IMR-90 (cell line): ENCODE measurements at regions not wholly inside any gene's neighbourhood (a gene's known extent, or its start where the extent isn't known, plus 50 kb on each side); places are given as distances from the start of the nearest gene placed in this dataset.

Experiments used
- ATAC-seq: fragments of 200-7000 bp; cut with Tn5 transposase; 2 replicates; pipeline ENCODE4 v1.9.1; 2020; ENCODE audit warnings: low read depth, mild to moderate bottlenecking, moderate library complexity
- BruUV-seq: library from RNA; stranded (reverse); fragments of 400-500 nt; replicated peaks from 2 replicates; lab custom pipeline; 2021; lab: Mats Ljungman, UMichigan
- CTCF ChIA-PET: fragments of 300-600 bp; formaldehyde crosslinking; extraction: SDS; loops from one replicate; lab custom pipeline; 2021; ENCODE audit warnings: antibody characterized with exemption; lab: Yijun Ruan, JAX
- POLR2A ChIA-PET: fragments of 300-600 bp; sonication (Branson Sonifier 250); formaldehyde crosslinking; loops from one replicate; lab custom pipeline; 2022; ENCODE audit warnings: antibody characterized with exemption; ENCODE audit not compliant: unreplicated experiment; lab: Charles Lee
- DNase-seq: peaks from one replicate; pipeline ENCODE4 v3.0.0; 2013
- H2AFZ ChIP-seq: replicated peaks from 2 replicates; pipeline ENCODE3; 2013; ENCODE audit warnings: low read length, mild to moderate bottlenecking; ENCODE audit not compliant: poor library complexity
- H2AK5ac ChIP-seq: 2 replicates; pipeline ENCODE4 v1.6.1; 2013; ENCODE audit warnings: low read depth, low read length, inconsistent platforms
- H2AK9ac ChIP-seq: replicated peaks from 2 replicates; pipeline ENCODE3; 2013; ENCODE audit warnings: mild to moderate bottlenecking, low read depth, low read length, moderate library complexity; ENCODE audit not compliant: poor library complexity
- H2BK120ac ChIP-seq: 2 replicates; pipeline ENCODE4 v1.6.1; 2013; ENCODE audit warnings: low read depth, low read length, inconsistent platforms
- H2BK15ac ChIP-seq: 3 replicates; pipeline ENCODE4 v1.6.1; 2013; ENCODE audit warnings: low read depth, low read length, inconsistent platforms
- H2BK20ac ChIP-seq: 2 replicates; pipeline ENCODE4 v1.6.1; 2013; ENCODE audit warnings: low read depth, mild to moderate bottlenecking, inconsistent platforms, low read length, moderate library complexity
- H2BK5ac ChIP-seq: 2 replicates; pipeline ENCODE4 v1.6.1; 2013; ENCODE audit warnings: mild to moderate bottlenecking, low read depth, low read length, inconsistent platforms; ENCODE audit not compliant: poor library complexity, severe bottlenecking
- H3K14ac ChIP-seq: replicated peaks from 2 replicates; pipeline ENCODE4 v1.6.1; 2013; ENCODE audit warnings: low read depth, low read length, inconsistent platforms
- H3K18ac ChIP-seq: 2 replicates; pipeline ENCODE4 v1.6.1; 2013; ENCODE audit warnings: low read depth, low read length, control low read depth
- H3K23ac ChIP-seq: 2 replicates; pipeline ENCODE4 v1.6.1; 2013; ENCODE audit warnings: low read depth, low read length, inconsistent platforms
- H3K27ac ChIP-seq: 2 replicates; pipeline ENCODE4 v1.5.1; 2013; ENCODE audit warnings: mild to moderate bottlenecking, control low read depth, low read length; ENCODE audit not compliant: insufficient read depth
- H3K27me3 ChIP-seq: 2 replicates; pipeline ENCODE4 v1.6.1; 2013; ENCODE audit warnings: low read length; ENCODE audit not compliant: control insufficient read depth, insufficient read depth
- H3K36me3 ChIP-seq: 2 replicates; pipeline ENCODE4 v1.6.1; 2013; ENCODE audit warnings: low read length, mixed read lengths; ENCODE audit not compliant: control insufficient read depth, insufficient read depth
- H3K4ac ChIP-seq: 2 replicates; pipeline ENCODE4 v1.6.1; 2013; ENCODE audit warnings: low read depth, low read length, inconsistent platforms
- H3K4me1 ChIP-seq: 2 replicates; pipeline ENCODE4 v1.6.1; 2013; ENCODE audit warnings: low read length, mixed read lengths; ENCODE audit not compliant: control insufficient read depth, insufficient read depth
- H3K4me2 ChIP-seq: 2 replicates; pipeline ENCODE4 v1.6.1; 2013; ENCODE audit warnings: low read depth, mild to moderate bottlenecking, control low read depth, low read length, moderate library complexity
- H3K4me3 ChIP-seq: 2 replicates; pipeline ENCODE4 v1.5.1; 2013; ENCODE audit warnings: low read depth, mild to moderate bottlenecking, control low read depth, low read length, moderate library complexity; ENCODE audit not compliant: insufficient read depth
- H3K56ac ChIP-seq: 2 replicates; pipeline ENCODE4 v1.6.1; 2013; ENCODE audit warnings: low read length, inconsistent platforms; ENCODE audit not compliant: insufficient read depth; ENCODE audit errors: extremely low read depth
- H3K79me1 ChIP-seq, 2 experiments: 2 replicates each; pipeline ENCODE4 v1.6.1; 2013; ENCODE audit warnings: low read length in 2 of 2, inconsistent platforms in 1 of 2, low read depth in 1 of 2
- H3K9ac ChIP-seq: 2 replicates; pipeline ENCODE4 v1.6.1; 2013; ENCODE audit warnings: low read depth, low read length, control low read depth
- H3K9me1 ChIP-seq: 2 replicates; pipeline ENCODE4 v1.6.1; 2013; ENCODE audit warnings: low read length, inconsistent platforms; ENCODE audit not compliant: insufficient read depth
- H3K9me3 ChIP-seq: 2 replicates; pipeline ENCODE4 v1.6.1; 2013; ENCODE audit warnings: low read length; ENCODE audit not compliant: control insufficient read depth, insufficient read depth
- H4K20me1 ChIP-seq: 2 replicates; pipeline ENCODE4 v1.6.1; 2013; ENCODE audit warnings: low read length, inconsistent platforms; ENCODE audit not compliant: insufficient read depth
- H4K5ac ChIP-seq: 2 replicates; pipeline ENCODE4 v1.6.1; 2013; ENCODE audit warnings: mild to moderate bottlenecking, low read depth, low read length, control low read depth
- H4K8ac ChIP-seq, 2 experiments: 2 replicates each; pipeline ENCODE4 v1.6.1; 2013; ENCODE audit warnings: low read depth in 2 of 2, low read length in 2 of 2, control low read depth in 1 of 2, inconsistent platforms in 1 of 2
- H4K91ac ChIP-seq: 2 replicates; pipeline ENCODE4 v1.6.1; 2013; ENCODE audit warnings: low read depth, low read length, inconsistent platforms; ENCODE audit not compliant: insufficient read depth
- ELK1 ChIP-seq: fragments of 150-350 bp; IDR thresholded peaks from 2 replicates; pipeline ENCODE4 v1.6.1; 2016; ENCODE audit warnings: low read depth, mild to moderate bottlenecking, low read length, moderate library complexity, borderline replicate concordance
- WGBS, 2 experiments: methylation state at CpG; one replicate each; pipeline versions ENCODE4 v1.1.5 to v1.1.7; 2013; ENCODE audit warnings: missing lambda C conversion rate in 2 of 2; ENCODE audit not compliant: insufficient read length in 1 of 2; ENCODE audit errors: extremely low coverage in 2 of 2; 5-methylcytosine and 5-hydroxymethylcytosine counted together
- dilution Hi-C: fragments of 300-500 bp; cut with HindIII; formaldehyde crosslinking; loops from one replicate; pipeline ENCODE4 v1.14.3; 2018; ENCODE audit warnings: low sequenced_read_pairs; ENCODE audit not compliant: unreplicated experiment
- in situ Hi-C: fragments of 300-500 bp; cut with MboI; formaldehyde crosslinking; loops from 3 replicates; pipeline ENCODE4 v1.14.3; 2019; ENCODE audit warnings: low sequenced_read_pairs, inconsistent platforms, mixed read lengths
- intact Hi-C: fragments of 100-400 bp; cut with micrococcal nuclease; formaldehyde crosslinking; loops from 2 replicates; pipeline ENCODE4 v1.10.0; 2022

- H3K36me3 ChIP-seq: no peaks in the 10 kb centered on the region
- no peak overlapping the region for H4K5ac ChIP-seq
- H2BK5ac ChIP-seq: no peak overlapping the region
- no peak overlapping the region for H3K27ac ChIP-seq
- in situ Hi-C loops (no loop called here), intact Hi-C loops (no loop called here), dilution Hi-C loops (no loop called here)
- no peak overlapping the region for H3K23ac ChIP-seq
- no peaks in the 10 kb centered on the region for H3K27me3 ChIP-seq
- H3K4me3 ChIP-seq: no peak overlapping the region
- no peak overlapping the region for H3K56ac ChIP-seq
- peaks cover 12% of the 10 kb centered on the region for H3K4me1 ChIP-seq
- peaks cover 5% of the 10 kb centered on the region; the same call in 1 of the 2 replicates for H3K9me3 ChIP-seq
- no peak overlapping the region for H2AK5ac ChIP-seq
- no peak overlapping the region for H2BK15ac ChIP-seq
- H3K9ac ChIP-seq: no peak overlapping the region
- POLR2A ChIA-PET: no interaction called here
- H4K8ac ChIP-seq: no peak overlapping the region
- no peak overlapping the region for H2BK20ac ChIP-seq
- DNase-seq (no peak), ATAC-seq (no peak)
- peaks cover 7% of the 10 kb centered on the region; the same call in 1 of the 2 replicates for H3K9me1 ChIP-seq
- no peak overlapping the region for H3K18ac ChIP-seq
- H3K14ac ChIP-seq: no peak overlapping the region
- no peak overlapping the region for H2BK120ac ChIP-seq
- no peak overlapping the region for H3K4ac ChIP-seq
- no peak overlapping the region for H2AK9ac ChIP-seq
- WGBS, 2 experiments: no CpG with 5 or more reads among the region's 4 CpGs
- no peak overlapping the region for H2AFZ ChIP-seq
- no peak for TF ChIP-seq ELK1
- CTCF ChIA-PET: no interaction called here
- H3K79me1 ChIP-seq: no peaks in the 10 kb centered on the region
- H3K4me2 ChIP-seq: no peak overlapping the region
- BruUV-seq: no TSS peak
- no peaks in the 10 kb centered on the region for H4K20me1 ChIP-seq
- no peak overlapping the region for H4K91ac ChIP-seq
These were observed 114.1 kb upstream of the STX18 start for GRCh38 chr4:4655901-4656300.
